CD14-positive monocyte (primary cell): ENCODE measurements at regions not wholly inside any gene's neighbourhood (a gene's known extent, or its start where the extent isn't known, plus 50 kb on each side); places are given as distances from the start of the nearest gene placed in this dataset.

ENCODE experiments used
- DNase-seq, 3 donors: peaks; one replicate each; pipeline ENCODE4 v3.0.0-alpha.2; 2011 to 2022
- H2AFZ ChIP-seq: 2 replicates; pipeline ENCODE4 v1.6.0; 2012; ENCODE audit warnings: mild to moderate bottlenecking, low read depth, low read length, inconsistent platforms; ENCODE audit not compliant: insufficient read depth, poor library complexity, severe bottlenecking
- H3K27ac ChIP-seq, 2 donors: 1 replicate in 1 of 2; 2 replicates in 1 of 2; pipeline ENCODE4 v1.5.1; 2012 to 2013; ENCODE audit warnings: low read length in 2 of 2, control low read depth in 1 of 2, inconsistent platforms in 1 of 2, low read depth in 1 of 2, mild to moderate bottlenecking in 1 of 2
- H3K27me3 ChIP-seq, 2 donors: one replicate each; pipeline versions ENCODE4 v1.6.0 to v1.6.1; 2011 to 2013; ENCODE audit warnings: low read length in 2 of 2; ENCODE audit not compliant: control insufficient read depth in 2 of 2, insufficient read depth in 2 of 2
- H3K36me3 ChIP-seq, 2 donors: replicated peaks in 1 of 2; 1 replicate in 1 of 2; 2 replicates in 1 of 2; pipeline versions ENCODE4 v1.5.1 to v1.6.1; 2012 to 2013; ENCODE audit warnings: low read length in 2 of 2, control low read depth in 1 of 2, inconsistent platforms in 1 of 2, mild to moderate bottlenecking in 1 of 2; ENCODE audit not compliant: insufficient read depth in 2 of 2, control insufficient read depth in 1 of 2
- H3K4me1 ChIP-seq, 2 donors: 1 replicate in 1 of 2; 2 replicates in 1 of 2; pipeline versions ENCODE4 v1.5.1 to v1.6.1; 2012 to 2013; ENCODE audit warnings: low read length in 2 of 2, control low read depth in 1 of 2, inconsistent platforms in 1 of 2, mild to moderate bottlenecking in 1 of 2, moderate library complexity in 1 of 2; ENCODE audit not compliant: insufficient read depth in 2 of 2, control insufficient read depth in 1 of 2
- H3K4me2 ChIP-seq: replicated peaks from 2 replicates; pipeline ENCODE3; 2012; ENCODE audit warnings: low read length, moderate library complexity, mild to moderate bottlenecking; ENCODE audit not compliant: poor library complexity, severe bottlenecking; ENCODE audit errors: extremely low read depth
- H3K4me3 ChIP-seq, 3 experiments: fragments of 200-600 bp in 1 of 3; sonication (generic) in 1 of 3; replicated peaks in 1 of 3; 1 replicate in 2 of 3; 2 replicates in 1 of 3; pipeline ENCODE4 v1.5.1; 2011 to 2013; ENCODE audit warnings: low read length in 3 of 3, mild to moderate bottlenecking in 3 of 3, control low read depth in 2 of 3, low read depth in 2 of 3, inconsistent platforms in 1 of 3, moderate library complexity in 1 of 3
- H3K79me2 ChIP-seq: 2 replicates; pipeline ENCODE4 v1.6.0; 2012; ENCODE audit warnings: mild to moderate bottlenecking, control low read depth, inconsistent platforms, low read length, moderate library complexity; ENCODE audit not compliant: insufficient read depth
- H3K9ac ChIP-seq: 2 replicates; pipeline ENCODE4 v1.6.0; 2017; ENCODE audit warnings: low read length, mild to moderate bottlenecking; ENCODE audit not compliant: insufficient read depth, poor library complexity, severe bottlenecking
- H3K9me3 ChIP-seq, 2 donors: replicated peaks in 1 of 2; 1 replicate in 1 of 2; 2 replicates in 1 of 2; pipeline versions ENCODE4 v1.5.1 to v1.6.1; 2012 to 2013; ENCODE audit warnings: low read length in 2 of 2, control low read depth in 1 of 2; ENCODE audit not compliant: control insufficient read depth in 1 of 2, insufficient read depth in 1 of 2
- H4K20me1 ChIP-seq: 2 replicates; pipeline ENCODE4 v1.6.0; 2012; ENCODE audit warnings: mild to moderate bottlenecking, low read length, control low read depth, moderate library complexity; ENCODE audit not compliant: insufficient read depth
- H3K27ac Mint-ChIP-seq, 7 donors: one replicate each; pipeline ENCODE4 v1.8.0; 2020; ENCODE audit warnings: mild to moderate bottlenecking in 7 of 7, mixed read lengths in 7 of 7, moderate library complexity in 6 of 7, inconsistent platforms in 2 of 7
- H3K27me3 Mint-ChIP-seq, 3 donors: one replicate each; pipeline ENCODE4 v1.8.0; 2021 to 2022; ENCODE audit warnings: low read depth in 3 of 3, mild to moderate bottlenecking in 3 of 3, mixed read lengths in 3 of 3, moderate library complexity in 3 of 3, inconsistent platforms in 1 of 3
- H3K36me3 Mint-ChIP-seq, 2 donors: one replicate each; pipeline ENCODE4 v1.8.0; 2020; ENCODE audit warnings: mixed read lengths in 2 of 2, inconsistent platforms in 1 of 2, mild to moderate bottlenecking in 1 of 2
- H3K4me1 Mint-ChIP-seq: one replicate; pipeline ENCODE4 v1.8.0; 2020; ENCODE audit warnings: mild to moderate bottlenecking, mixed read lengths
- H3K4me3 Mint-ChIP-seq, 2 donors: one replicate each; pipeline ENCODE4 v1.8.0; 2020; ENCODE audit warnings: mild to moderate bottlenecking in 2 of 2, mixed read lengths in 2 of 2, moderate library complexity in 1 of 2
- H3K9me3 Mint-ChIP-seq, 7 donors: one replicate each; pipeline ENCODE4 v1.8.0; 2020 to 2022; ENCODE audit warnings: mixed read lengths in 7 of 7, mild to moderate bottlenecking in 6 of 7, moderate library complexity in 6 of 7, inconsistent platforms in 2 of 7
- WGBS: methylation state at CpG from one replicate; pipeline ENCODE4 v1.1.5; 2013; ENCODE audit warnings: missing lambda C conversion rate; ENCODE audit not compliant: insufficient coverage; 5-methylcytosine and 5-hydroxymethylcytosine counted together
- intact Hi-C, 2 donors: fragments of 100-400 bp; cut with micrococcal nuclease; formaldehyde crosslinking; loops; one replicate each; pipeline versions ENCODE4 v1.15.0 to v1.15.1; 2023
- TF ChIP-seq, protein P1 (sequence below): fragments of 200-600 bp; IDR thresholded peaks from one replicate; pipeline ENCODE4 v1.8.0; 2022; ENCODE audit warnings: antibody characterized with exemption, mild to moderate bottlenecking

DNA sequence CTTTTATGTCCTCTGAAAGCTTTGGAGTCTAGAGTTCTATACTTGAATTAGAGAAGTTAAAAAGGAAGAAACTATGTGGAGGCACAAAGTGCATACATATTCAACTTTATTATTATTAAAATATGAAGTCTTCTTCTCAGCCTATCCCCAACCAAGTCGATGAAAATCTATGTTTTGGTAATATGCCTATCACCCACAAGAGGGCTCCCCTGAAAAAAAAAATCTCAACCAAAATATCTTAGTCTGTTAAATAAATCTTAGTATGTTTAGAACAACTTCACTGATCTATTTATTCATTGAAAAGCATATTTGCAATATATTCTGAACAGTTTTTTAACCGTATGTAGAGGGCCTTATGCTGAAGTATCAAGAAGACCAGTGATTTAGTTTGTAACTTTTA lies 804.5 kb downstream of the TDRD15 start:
- no peaks in the 10 kb centered on the region for H3K36me3 Mint-ChIP-seq
- TF ChIP-seq, protein P1, sequence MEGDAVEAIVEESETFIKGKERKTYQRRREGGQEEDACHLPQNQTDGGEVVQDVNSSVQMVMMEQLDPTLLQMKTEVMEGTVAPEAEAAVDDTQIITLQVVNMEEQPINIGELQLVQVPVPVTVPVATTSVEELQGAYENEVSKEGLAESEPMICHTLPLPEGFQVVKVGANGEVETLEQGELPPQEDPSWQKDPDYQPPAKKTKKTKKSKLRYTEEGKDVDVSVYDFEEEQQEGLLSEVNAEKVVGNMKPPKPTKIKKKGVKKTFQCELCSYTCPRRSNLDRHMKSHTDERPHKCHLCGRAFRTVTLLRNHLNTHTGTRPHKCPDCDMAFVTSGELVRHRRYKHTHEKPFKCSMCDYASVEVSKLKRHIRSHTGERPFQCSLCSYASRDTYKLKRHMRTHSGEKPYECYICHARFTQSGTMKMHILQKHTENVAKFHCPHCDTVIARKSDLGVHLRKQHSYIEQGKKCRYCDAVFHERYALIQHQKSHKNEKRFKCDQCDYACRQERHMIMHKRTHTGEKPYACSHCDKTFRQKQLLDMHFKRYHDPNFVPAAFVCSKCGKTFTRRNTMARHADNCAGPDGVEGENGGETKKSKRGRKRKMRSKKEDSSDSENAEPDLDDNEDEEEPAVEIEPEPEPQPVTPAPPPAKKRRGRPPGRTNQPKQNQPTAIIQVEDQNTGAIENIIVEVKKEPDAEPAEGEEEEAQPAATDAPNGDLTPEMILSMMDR: no peak
- no peaks in the 10 kb centered on the region for H3K4me1 Mint-ChIP-seq
- H3K4me3 Mint-ChIP-seq: no peak overlapping the region
- Histone ChIP-seq H3K4me1 (no peaks in the 10 kb centered on the region), H2AFZ (no peak overlapping the region), H3K4me2 (no peak overlapping the region), H3K4me3 (no peak overlapping the region), H4K20me1 (no peaks in the 10 kb centered on the region), H3K9me3 (peaks cover 6% of the 10 kb centered on the region in 2 donors), H3K9ac (no peak overlapping the region), H3K27me3 (no peaks in the 10 kb centered on the region), H3K79me2 (no peaks in the 10 kb centered on the region), H3K36me3 (no peaks in the 10 kb centered on the region), H3K27ac (no peak overlapping the region)
- H3K9me3 Mint-ChIP-seq: peaks cover 2 to 12% (median 6%) of the 10 kb centered on the region in 7 donors
- no CpG with 5 or more reads among the region's 2 CpGs for WGBS
- intact Hi-C loops: no loop called here
- peak overlapping the region in 1 of 7 donors; percentile 8 for H3K27ac Mint-ChIP-seq
- no peak for DNase-seq
- H3K27me3 Mint-ChIP-seq: no peaks in the 10 kb centered on the region

DNA sequence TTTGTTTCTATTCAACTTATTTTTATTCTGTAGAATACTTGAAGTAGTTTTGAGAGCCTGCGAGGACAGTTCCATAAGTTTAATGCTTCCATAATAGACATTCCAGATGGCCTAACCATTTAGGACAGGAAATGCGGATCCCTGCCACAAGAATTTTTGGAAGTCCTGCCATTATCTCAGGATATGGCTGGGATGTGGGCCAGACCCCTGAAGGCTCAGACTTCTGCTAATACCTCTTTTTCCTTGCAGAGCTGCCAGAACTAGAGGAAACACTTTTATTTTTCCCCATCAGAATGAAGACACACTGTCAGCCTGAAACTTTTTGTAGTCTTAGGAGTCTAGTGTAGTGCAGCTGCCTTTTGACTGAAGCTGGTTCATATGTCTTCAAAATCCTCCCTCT lies 806.5 kb downstream of the TDRD15 start:
- TF ChIP-seq, protein P1: no peak
- Histone ChIP-seq H3K36me3 (no peaks in the 10 kb centered on the region), H3K4me1 (no peaks in the 10 kb centered on the region), H3K27me3 (no peaks in the 10 kb centered on the region), H3K9me3 (peaks cover 6 to 11% of the 10 kb centered on the region in 2 donors), H3K9ac (no peak overlapping the region), H4K20me1 (no peaks in the 10 kb centered on the region), H2AFZ (no peak overlapping the region), H3K4me3 (no peak overlapping the region), H3K27ac (no peak overlapping the region), H3K79me2 (no peaks in the 10 kb centered on the region), H3K4me2 (no peak overlapping the region)
- Mint-ChIP-seq H3K4me1 (no peaks in the 10 kb centered on the region), H3K4me3 (no peak overlapping the region), H3K36me3 (no peaks in the 10 kb centered on the region), H3K27ac (no peak overlapping the region), H3K27me3 (no peaks in the 10 kb centered on the region), H3K9me3 (peaks cover 2 to 8% (median 4%) of the 10 kb centered on the region in 7 donors)
- DNase-seq: no peak
- 100% methylated on average over 1 of the region's 2 CpGs for WGBS
- intact Hi-C loops: no loop called here
